SJSA1 (cell line): ENCODE measurements at regions not wholly inside any gene's neighbourhood (a gene's known extent, or its start where the extent isn't known, plus 50 kb on each side); places are given as distances from the start of the nearest gene placed in this dataset.

Experiments
- DNase-seq, 2 experiments: peaks; one replicate each; pipeline ENCODE4 v3.0.0-alpha.2; 2015 to 2020; ENCODE audit warnings: low spot score in 2 of 2, low read depth in 1 of 2
- H3K27ac ChIP-seq: fragments of 250-450 bp; sonication (Bioruptor Pico); 2 replicates; pipeline ENCODE4 v1.5.1; 2020; ENCODE audit warnings: mild to moderate bottlenecking, moderate library complexity
- H3K27me3 ChIP-seq: fragments of 250-450 bp; sonication (Bioruptor Pico); replicated peaks from 2 replicates; pipeline ENCODE4 v1.5.1; 2020; ENCODE audit warnings: mild to moderate bottlenecking, moderate library complexity
- H3K36me3 ChIP-seq: fragments of 250-450 bp; sonication (Bioruptor Pico); 2 replicates; pipeline ENCODE4 v1.5.1; 2020; ENCODE audit warnings: mild to moderate bottlenecking
- H3K4me1 ChIP-seq: fragments of 250-450 bp; sonication (Bioruptor Pico); replicated peaks from 2 replicates; pipeline ENCODE4 v1.6.1; 2021; ENCODE audit warnings: mild to moderate bottlenecking
- H3K4me3 ChIP-seq: fragments of 250-450 bp; sonication (Bioruptor Pico); 2 replicates; pipeline ENCODE4 v1.5.1; 2020; ENCODE audit warnings: mild to moderate bottlenecking
- H3K9me3 ChIP-seq: fragments of 250-450 bp; sonication (Bioruptor Pico); replicated peaks from 2 replicates; pipeline ENCODE4 v1.5.1; 2020; ENCODE audit warnings: mild to moderate bottlenecking

GRCh38 chr13:33340631-33341030 lies 55.1 kb upstream of the STARD13 start:
- DNase-seq = no peak
- Histone ChIP-seq H3K9me3 (no peaks in the 10 kb centered on the region), H3K36me3 (no peaks in the 10 kb centered on the region), H3K4me1 (no peaks in the 10 kb centered on the region), H3K27me3 (no peaks in the 10 kb centered on the region), H3K4me3 (no peak overlapping the region), H3K27ac (no peak overlapping the region)

GRCh38 chr13:33341861-33342452 lies 56.4 kb upstream of the STARD13 start:
- Histone ChIP-seq H3K4me1 (no peaks in the 10 kb centered on the region), H3K27ac (no peak overlapping the region), H3K36me3 (no peaks in the 10 kb centered on the region), H3K4me3 (no peak overlapping the region), H3K27me3 (no peaks in the 10 kb centered on the region), H3K9me3 (no peaks in the 10 kb centered on the region)
- DNase-seq = no peak

- no peak for DNase-seq
- no peaks in the 10 kb centered on the region for H3K27me3 ChIP-seq
Measured at GRCh38 chr13:33345842-33346241, 60.3 kb upstream of the STARD13 start.

GRCh38 chr13:33347861-33348260 lies 62.3 kb upstream of the STARD13 start:
- DNase-seq = no peak
- H3K4me1 ChIP-seq = peaks cover 36% of the 10 kb centered on the region
- H3K27ac ChIP-seq = no peak overlapping the region
- H3K4me3 ChIP-seq = no peak overlapping the region
- H3K27me3 ChIP-seq = no peaks in the 10 kb centered on the region
- H3K36me3 ChIP-seq = peaks cover 4% of the 10 kb centered on the region
- no peaks in the 10 kb centered on the region for H3K9me3 ChIP-seq

More at GRCh38 chr13:33345842-33346241, 60.3 kb upstream of the STARD13 start:
- no peaks in the 10 kb centered on the region for H3K9me3 ChIP-seq
- H3K36me3 ChIP-seq = peaks cover 4% of the 10 kb centered on the region
- H3K27ac ChIP-seq = no peak overlapping the region
- no peak overlapping the region for H3K4me3 ChIP-seq
- H3K4me1 ChIP-seq = peaks cover 25% of the 10 kb centered on the region

GRCh38 chr13:33348366-33348765 lies 62.8 kb upstream of the STARD13 start:
- Histone ChIP-seq H3K4me1 (peaks cover 41% of the 10 kb centered on the region), H3K27ac (no peak overlapping the region; the same call in 1 of the 2 replicates), H3K27me3 (no peaks in the 10 kb centered on the region), H3K4me3 (no peak overlapping the region), H3K36me3 (peaks cover 4% of the 10 kb centered on the region), H3K9me3 (no peaks in the 10 kb centered on the region)
- peak in 1 of 2 experiments; percentile 56 for DNase-seq

GRCh38 chr13:33349288-33349985 lies 63.9 kb upstream of the STARD13 start:
- H3K9me3 ChIP-seq = no peaks in the 10 kb centered on the region
- peak overlapping the region; percentile 74; the same call in 1 of the 2 replicates for H3K27ac ChIP-seq
- H3K4me3 ChIP-seq = peak overlapping the region; percentile 86
- H3K36me3 ChIP-seq = peaks cover 4% of the 10 kb centered on the region
- DNase-seq = peak in 1 of 2 experiments; percentile 24
- H3K4me1 ChIP-seq = peaks cover 49% of the 10 kb centered on the region
- H3K27me3 ChIP-seq = no peaks in the 10 kb centered on the region

GRCh38 chr13:33349986-33350826 lies 64.7 kb upstream of the STARD13 start:
- Histone ChIP-seq H3K4me3 (peak overlapping the region; percentile 86), H3K27ac (peak overlapping the region; percentile 74), H3K36me3 (peaks cover 4% of the 10 kb centered on the region), H3K9me3 (no peaks in the 10 kb centered on the region), H3K4me1 (peaks cover 49% of the 10 kb centered on the region), H3K27me3 (no peaks in the 10 kb centered on the region)
- DNase-seq = peak; percentile 46 to 49

- Histone ChIP-seq H3K27me3 (no peaks in the 10 kb centered on the region), H3K4me3 (no peak overlapping the region), H3K4me1 (peaks cover 49% of the 10 kb centered on the region), H3K36me3 (peaks cover 4% of the 10 kb centered on the region), H3K27ac (peak overlapping the region; percentile 74; the same call in 1 of the 2 replicates), H3K9me3 (no peaks in the 10 kb centered on the region)
- DNase-seq = peak in 1 of 2 experiments; percentile 31
Measured at GRCh38 chr13:33351319-33351718, 65.8 kb upstream of the STARD13 start.

GRCh38 chr13:33352041-33352440 lies 66.5 kb upstream of the STARD13 start:
- H3K4me3 ChIP-seq = no peak overlapping the region
- H3K36me3 ChIP-seq = peaks cover 4% of the 10 kb centered on the region
- H3K4me1 ChIP-seq = peaks cover 49% of the 10 kb centered on the region
- no peak for DNase-seq
- no peak overlapping the region for H3K27ac ChIP-seq
- no peaks in the 10 kb centered on the region for H3K27me3 ChIP-seq
- H3K9me3 ChIP-seq = no peaks in the 10 kb centered on the region

- H3K9me3 ChIP-seq = no peaks in the 10 kb centered on the region
- no peak overlapping the region for H3K27ac ChIP-seq
- no peak overlapping the region for H3K4me3 ChIP-seq
- no peak for DNase-seq
- peaks cover 49% of the 10 kb centered on the region for H3K4me1 ChIP-seq
- peaks cover 4% of the 10 kb centered on the region for H3K36me3 ChIP-seq
- H3K27me3 ChIP-seq = no peaks in the 10 kb centered on the region
Measured at GRCh38 chr13:33352526-33352925, 67.0 kb upstream of the STARD13 start.

GRCh38 chr13:33353210-33353609 lies 67.7 kb upstream of the STARD13 start:
- Histone ChIP-seq H3K36me3 (peaks cover 4% of the 10 kb centered on the region), H3K27me3 (no peaks in the 10 kb centered on the region), H3K27ac (no peak overlapping the region), H3K4me3 (no peak overlapping the region), H3K4me1 (peaks cover 43% of the 10 kb centered on the region), H3K9me3 (no peaks in the 10 kb centered on the region)
- no peak for DNase-seq

GRCh38 chr13:33353646-33354045 lies 68.1 kb upstream of the STARD13 start:
- peaks cover 39% of the 10 kb centered on the region for H3K4me1 ChIP-seq
- DNase-seq = peak; percentile 53 to 69

GRCh38 chr13:33355201-33355895 lies 69.8 kb upstream of the STARD13 start:
- Histone ChIP-seq H3K4me3 (no peak overlapping the region), H3K27me3 (no peaks in the 10 kb centered on the region), H3K9me3 (no peaks in the 10 kb centered on the region), H3K27ac (no peak overlapping the region), H3K4me1 (peaks cover 27% of the 10 kb centered on the region), H3K36me3 (peaks cover under 1% of the 10 kb centered on the region)
- no peak for DNase-seq

More at GRCh38 chr13:33353646-33354045, 68.1 kb upstream of the STARD13 start:
- H3K27me3 ChIP-seq = no peaks in the 10 kb centered on the region
- H3K27ac ChIP-seq = no peak overlapping the region
- H3K9me3 ChIP-seq = no peaks in the 10 kb centered on the region
- peaks cover 4% of the 10 kb centered on the region for H3K36me3 ChIP-seq
- H3K4me3 ChIP-seq = no peak overlapping the region
